ENCODE measurements at regions not wholly inside any gene's neighbourhood (a gene's known extent, or its start where the extent isn't known, plus 50 kb on each side); places are given as distances from the start of the nearest gene placed in this dataset.

GRCh38 chr7:145252031-145252430 is 416.2 kb upstream of the TPK1 start:
- no peak overlapping the region for H3K9ac ChIP-seq (ENCODE audit: low read length)
- intact Hi-C loops (cut with micrococcal nuclease), result no loop called here
- no peak for DNase-seq
- Mint-ChIP-seq H3K4me3 (no peak overlapping the region), H3K27me3 (no peaks in the 10 kb centered on the region), H3K4me1 (no peaks in the 10 kb centered on the region), H3K9me3 (ENCODE audit: insufficient read depth) (no peaks in the 10 kb centered on the region), H3K27ac (no peak overlapping the region)
- no peak for ATAC-seq (ENCODE audit: low read depth)
- ChIA-PET CTCF (no interaction called here), POLR2A (no interaction called here)
- H3K27me3 ChIP-seq (replicated peaks in 1 of 4; ENCODE audit: control extremely low read depth in 1 of 4, control insufficient read depth in 3 of 4, insufficient read depth in 4 of 4, low read length in 3 of 4), result no peaks in the 10 kb centered on the region
- no peaks in the 10 kb centered on the region for H3K36me3 ChIP-seq (replicated peaks in 1 of 2; ENCODE audit: control extremely low read depth in 1 of 2, control insufficient read depth in 1 of 2, extremely low read depth in 1 of 2, insufficient read depth in 2 of 2, low read length in 1 of 2)
- no peak for TF ChIP-seq CTCF (IDR thresholded peaks at IDR 0.05)
- TF ChIP-seq EZH2 (IDR thresholded peaks at IDR 0.05; ENCODE audit: borderline replicate concordance, insufficient read depth, low read depth, low read length, poor library complexity, severe bottlenecking), result no peak
- no peaks in the 10 kb centered on the region for H4K20me1 ChIP-seq (ENCODE audit: control insufficient read depth, insufficient read depth, low read length, poor library complexity, severe bottlenecking)
- H3K4me3 ChIP-seq (ENCODE audit: control extremely low read depth in 1 of 5, extremely low read depth in 1 of 5, insufficient read depth in 1 of 5, low read depth in 2 of 5, low read length in 4 of 5), result no peak overlapping the region
- no peaks in the 10 kb centered on the region for H3K79me2 ChIP-seq (ENCODE audit: control insufficient read depth, insufficient read depth, low read length)
- no peak overlapping the region for H3K27ac ChIP-seq (ENCODE audit: low read length in 2 of 2)
- no peaks in the 10 kb centered on the region for H3K4me1 ChIP-seq (ENCODE audit: control insufficient read depth in 2 of 2, insufficient read depth in 2 of 2, low read length in 2 of 2)
- peaks cover 0 to 5% (median 0%) of the 10 kb centered on the region in 3 donors for H3K9me3 ChIP-seq (ENCODE audit: control extremely low read depth in 1 of 3, control insufficient read depth in 2 of 3, insufficient read depth in 1 of 3, low read length in 2 of 3)
- no peak overlapping the region for H2AFZ ChIP-seq (ENCODE audit: insufficient read depth, low read depth, low read length, poor library complexity, severe bottlenecking)
- H3K4me2 ChIP-seq (replicated peaks; ENCODE audit: low read depth, low read length, poor library complexity, severe bottlenecking), result no peak overlapping the region

GRCh38 chr7:145224775-145225174 is 388.9 kb upstream of the TPK1 start:
- no peaks in the 10 kb centered on the region for H3K27me3 Mint-ChIP-seq

More at GRCh38 chr7:145224775-145225174, 388.9 kb upstream of the TPK1 start:
- Histone ChIP-seq H4K20me1 (ENCODE audit: control insufficient read depth, insufficient read depth, low read length, poor library complexity, severe bottlenecking) (no peaks in the 10 kb centered on the region), H3K27me3 (replicated peaks in 1 of 4; ENCODE audit: control extremely low read depth in 1 of 4, control insufficient read depth in 3 of 4, insufficient read depth in 4 of 4, low read length in 3 of 4) (no peaks in the 10 kb centered on the region), H3K4me2 (replicated peaks; ENCODE audit: low read depth, low read length, poor library complexity, severe bottlenecking) (no peak overlapping the region), H3K9ac (ENCODE audit: low read length) (no peak overlapping the region), H3K9me3 (ENCODE audit: control extremely low read depth in 1 of 3, control insufficient read depth in 2 of 3, insufficient read depth in 1 of 3, low read length in 2 of 3) (peaks cover 0 to 5% (median 0%) of the 10 kb centered on the region in 3 donors), H3K4me1 (ENCODE audit: control insufficient read depth in 2 of 2, insufficient read depth in 2 of 2, low read length in 2 of 2) (no peaks in the 10 kb centered on the region), H3K4me3 (ENCODE audit: control extremely low read depth in 1 of 5, extremely low read depth in 1 of 5, insufficient read depth in 1 of 5, low read depth in 2 of 5, low read length in 4 of 5) (no peak overlapping the region), H3K27ac (ENCODE audit: low read length in 2 of 2) (no peak overlapping the region), H3K36me3 (replicated peaks in 1 of 2; ENCODE audit: control extremely low read depth in 1 of 2, control insufficient read depth in 1 of 2, extremely low read depth in 1 of 2, insufficient read depth in 2 of 2, low read length in 1 of 2) (no peaks in the 10 kb centered on the region), H2AFZ (ENCODE audit: insufficient read depth, low read depth, low read length, poor library complexity, severe bottlenecking) (no peak overlapping the region), H3K79me2 (ENCODE audit: control insufficient read depth, insufficient read depth, low read length) (no peaks in the 10 kb centered on the region)
- ChIA-PET CTCF (no interaction called here), POLR2A (no interaction called here)
- H3K4me3 Mint-ChIP-seq, result no peak overlapping the region
- ATAC-seq (ENCODE audit: low read depth) (no peak), DNase-seq (no peak)
- intact Hi-C loops (cut with micrococcal nuclease), result no loop called here
- 94% methylated on average over 2 of the region's 4 CpGs for WGBS (ENCODE audit: insufficient coverage)
- no peak overlapping the region for H3K27ac Mint-ChIP-seq
- H3K4me1 Mint-ChIP-seq, result no peaks in the 10 kb centered on the region
- TF ChIP-seq EZH2 (IDR thresholded peaks at IDR 0.05; ENCODE audit: borderline replicate concordance, insufficient read depth, low read depth, low read length, poor library complexity, severe bottlenecking), result no peak
- TF ChIP-seq CTCF (IDR thresholded peaks at IDR 0.05), result no peak
- H3K9me3 Mint-ChIP-seq (ENCODE audit: insufficient read depth), result peaks cover 9% of the 10 kb centered on the region
